Endothelial cell (in vitro differentiated cells): ENCODE measurements at regions not wholly inside any gene's neighbourhood (a gene's known extent, or its start where the extent isn't known, plus 50 kb on each side); places are given as distances from the start of the nearest gene placed in this dataset.

Experiments used
- DNase-seq: peaks from one replicate; pipeline ENCODE4 v3.0.0; 2021; ENCODE audit warnings: low spot score
- H3K27ac Mint-ChIP-seq: one replicate; pipeline ENCODE4 v1.8.0; 2021; ENCODE audit warnings: mixed read lengths, inconsistent platforms; ENCODE audit not compliant: unreplicated experiment
- H3K27me3 Mint-ChIP-seq: one replicate; pipeline ENCODE4 v1.8.0; 2021; ENCODE audit warnings: mild to moderate bottlenecking, moderate library complexity, mixed read lengths, inconsistent platforms; ENCODE audit not compliant: unreplicated experiment
- H3K36me3 Mint-ChIP-seq: one replicate; pipeline ENCODE4 v1.8.0; 2021; ENCODE audit warnings: mild to moderate bottlenecking, low read depth, mixed read lengths, inconsistent platforms; ENCODE audit not compliant: unreplicated experiment
- H3K4me1 Mint-ChIP-seq: one replicate; pipeline ENCODE4 v1.8.0; 2021; ENCODE audit warnings: mild to moderate bottlenecking, mixed read lengths, inconsistent platforms; ENCODE audit not compliant: unreplicated experiment
- H3K4me3 Mint-ChIP-seq: one replicate; pipeline ENCODE4 v1.8.0; 2021; ENCODE audit warnings: mild to moderate bottlenecking, mixed read lengths, inconsistent platforms; ENCODE audit not compliant: unreplicated experiment
- H3K9me3 Mint-ChIP-seq: one replicate; pipeline ENCODE4 v1.8.0; 2021; ENCODE audit warnings: mixed read lengths, inconsistent platforms; ENCODE audit not compliant: unreplicated experiment
- CTCF ChIP-seq: fragments of 200-600 bp; sonication (generic); IDR thresholded peaks from one replicate; pipeline ENCODE4 v1.5.0; 2021; ENCODE audit warnings: antibody characterized with exemption; ENCODE audit not compliant: unreplicated experiment

- Mint-ChIP-seq H3K27me3 (peaks cover 6% of the 10 kb centered on the region), H3K4me3 (no peak overlapping the region), H3K4me1 (no peaks in the 10 kb centered on the region), H3K27ac (no peak overlapping the region), H3K9me3 (no peaks in the 10 kb centered on the region), H3K36me3 (no peaks in the 10 kb centered on the region)
- no peak for TF ChIP-seq CTCF
- no peak for DNase-seq
Measured at GRCh38 chr22:48425091-48425506, 1402.6 kb downstream of the BRD1 start.

GRCh38 chr22:48424661-48425060 lies 1403.0 kb downstream of the BRD1 start:
- H3K27ac Mint-ChIP-seq: no peak overlapping the region
- no peak overlapping the region for H3K4me3 Mint-ChIP-seq
- H3K27me3 Mint-ChIP-seq: peaks cover 6% of the 10 kb centered on the region
- H3K9me3 Mint-ChIP-seq: no peaks in the 10 kb centered on the region
- H3K36me3 Mint-ChIP-seq: no peaks in the 10 kb centered on the region
- H3K4me1 Mint-ChIP-seq: no peaks in the 10 kb centered on the region
- no peak for DNase-seq
- no peak for TF ChIP-seq CTCF

- Mint-ChIP-seq H3K27ac (no peak overlapping the region), H3K4me3 (no peak overlapping the region), H3K4me1 (no peaks in the 10 kb centered on the region), H3K36me3 (no peaks in the 10 kb centered on the region), H3K9me3 (no peaks in the 10 kb centered on the region), H3K27me3 (peaks cover 6% of the 10 kb centered on the region)
- no peak for TF ChIP-seq CTCF
- DNase-seq: no peak
Measured at GRCh38 chr22:48424201-48424627, 1403.5 kb downstream of the BRD1 start.

- Mint-ChIP-seq H3K27ac (no peak overlapping the region), H3K9me3 (no peaks in the 10 kb centered on the region), H3K36me3 (no peaks in the 10 kb centered on the region), H3K27me3 (peaks cover 6% of the 10 kb centered on the region), H3K4me1 (no peaks in the 10 kb centered on the region), H3K4me3 (no peak overlapping the region)
- no peak for TF ChIP-seq CTCF
- no peak for DNase-seq
Measured at GRCh38 chr22:48423481-48423911, 1404.2 kb downstream of the BRD1 start.

- Mint-ChIP-seq H3K4me3 (no peak overlapping the region), H3K36me3 (no peaks in the 10 kb centered on the region), H3K27me3 (peaks cover 6% of the 10 kb centered on the region), H3K9me3 (no peaks in the 10 kb centered on the region), H3K27ac (no peak overlapping the region), H3K4me1 (no peaks in the 10 kb centered on the region)
- no peak for DNase-seq
- TF ChIP-seq CTCF: no peak
Measured at GRCh38 chr22:48422900-48423480, 1404.7 kb downstream of the BRD1 start.
